Hepatocyte (in vitro differentiated cells): ENCODE measurements at regions not wholly inside any gene's neighbourhood (a gene's known extent, or its start where the extent isn't known, plus 50 kb on each side); places are given as distances from the start of the nearest gene placed in this dataset.

Source experiments
- EZH2phosphoT487 ChIP-seq: fragments of 200-600 bp; sonication (generic); IDR thresholded peaks from one replicate; pipeline ENCODE4 v1.6.1; 2018; ENCODE audit warnings: antibody characterized with exemption, mild to moderate bottlenecking, low read depth, moderate library complexity; ENCODE audit not compliant: unreplicated experiment, severe bottlenecking
- TF ChIP-seq, protein P1 (sequence below): fragments of 200-600 bp; sonication (generic); IDR thresholded peaks from 2 replicates; pipeline ENCODE4 v1.5.1; 2016; ENCODE audit warnings: antibody characterized with exemption, mild to moderate bottlenecking; ENCODE audit not compliant: poor library complexity

DNA sequence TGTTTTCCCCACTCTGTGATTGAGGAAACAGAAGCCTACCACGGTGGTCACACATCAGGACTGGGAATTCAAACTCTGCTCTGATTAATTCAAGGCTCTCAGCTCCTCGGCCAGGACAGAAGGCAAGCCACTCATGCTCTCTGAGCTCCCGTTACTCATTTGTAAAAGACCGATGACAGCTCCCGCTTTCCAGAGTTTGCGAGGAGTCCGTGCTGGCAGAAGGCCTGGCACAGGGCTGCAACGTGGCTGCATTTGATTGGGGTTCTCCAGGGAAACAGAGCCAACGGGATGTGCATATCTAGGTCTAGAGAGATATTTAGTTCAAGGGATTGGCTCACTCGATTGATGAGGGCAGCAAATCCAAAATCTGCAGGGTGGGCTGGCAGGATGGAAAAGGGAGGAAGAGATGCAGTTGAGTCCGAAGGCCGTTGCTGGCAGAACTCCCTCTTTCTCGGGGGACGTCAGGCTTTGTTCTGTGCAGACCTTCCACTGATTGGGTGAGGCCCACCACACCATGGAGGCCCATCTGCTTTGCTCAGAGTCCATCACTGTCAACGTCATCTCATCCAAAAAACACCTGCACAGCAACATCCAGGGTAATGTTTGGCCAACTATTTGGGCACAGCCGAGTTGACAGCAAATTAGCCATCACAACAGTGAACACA, 215.5 kb upstream of the RPL38 start:
- TF ChIP-seq, protein P1, sequence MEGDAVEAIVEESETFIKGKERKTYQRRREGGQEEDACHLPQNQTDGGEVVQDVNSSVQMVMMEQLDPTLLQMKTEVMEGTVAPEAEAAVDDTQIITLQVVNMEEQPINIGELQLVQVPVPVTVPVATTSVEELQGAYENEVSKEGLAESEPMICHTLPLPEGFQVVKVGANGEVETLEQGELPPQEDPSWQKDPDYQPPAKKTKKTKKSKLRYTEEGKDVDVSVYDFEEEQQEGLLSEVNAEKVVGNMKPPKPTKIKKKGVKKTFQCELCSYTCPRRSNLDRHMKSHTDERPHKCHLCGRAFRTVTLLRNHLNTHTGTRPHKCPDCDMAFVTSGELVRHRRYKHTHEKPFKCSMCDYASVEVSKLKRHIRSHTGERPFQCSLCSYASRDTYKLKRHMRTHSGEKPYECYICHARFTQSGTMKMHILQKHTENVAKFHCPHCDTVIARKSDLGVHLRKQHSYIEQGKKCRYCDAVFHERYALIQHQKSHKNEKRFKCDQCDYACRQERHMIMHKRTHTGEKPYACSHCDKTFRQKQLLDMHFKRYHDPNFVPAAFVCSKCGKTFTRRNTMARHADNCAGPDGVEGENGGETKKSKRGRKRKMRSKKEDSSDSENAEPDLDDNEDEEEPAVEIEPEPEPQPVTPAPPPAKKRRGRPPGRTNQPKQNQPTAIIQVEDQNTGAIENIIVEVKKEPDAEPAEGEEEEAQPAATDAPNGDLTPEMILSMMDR, result no peak
- TF ChIP-seq EZH2phosphoT487, result no peak
